ENCODE measurements at regions not wholly inside any gene's neighbourhood (a gene's known extent, or its start where the extent isn't known, plus 50 kb on each side); places are given as distances from the start of the nearest gene placed in this dataset.

DNA sequence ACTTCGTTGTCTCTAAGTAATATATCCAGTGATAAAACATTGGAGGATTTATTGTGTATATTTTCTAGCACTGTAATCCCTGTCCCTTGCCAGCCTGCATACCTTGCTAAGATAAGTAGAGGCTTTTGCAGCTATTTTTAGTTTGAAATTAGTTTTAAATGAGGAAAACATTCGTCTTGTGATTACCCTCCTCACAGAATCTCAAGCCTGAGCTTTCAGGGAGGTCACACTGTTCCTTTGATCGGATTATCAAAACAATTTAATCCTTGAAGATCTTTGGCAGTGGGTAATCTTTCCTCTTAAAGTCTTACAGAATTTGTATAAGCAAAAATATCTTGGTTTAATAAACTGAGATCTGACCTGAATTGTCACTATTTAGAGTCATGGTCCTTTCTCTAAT lies 897.0 kb upstream of the CELF2 start:
- Histone ChIP-seq H3K9me3 (ENCODE audit: control insufficient read depth, low read depth, low read length) (no peaks in the 10 kb centered on the region), H3K4me3 (ENCODE audit: control insufficient read depth in 2 of 3, extremely low read depth in 1 of 3, insufficient read depth in 2 of 3, low read depth in 1 of 3, low read length in 3 of 3) (no peak overlapping the region), H3K36me3 (ENCODE audit: control insufficient read depth in 2 of 2, extremely low read depth in 1 of 2, insufficient read depth in 2 of 2, low read length in 2 of 2) (no peaks in the 10 kb centered on the region), H3K27ac (ENCODE audit: control insufficient read depth, insufficient read depth, low read length) (no peak overlapping the region), H3K27me3 (ENCODE audit: control insufficient read depth, extremely low read depth, insufficient read depth, low read length) (no peaks in the 10 kb centered on the region), H2AFZ (ENCODE audit: control insufficient read depth, low read length) (no peak overlapping the region), H4K20me1 (ENCODE audit: control insufficient read depth, extremely low read depth, insufficient read depth, low read length) (no peaks in the 10 kb centered on the region), H3K4me1 (ENCODE audit: control insufficient read depth, extremely low read depth, insufficient read depth, low read length) (no peaks in the 10 kb centered on the region), H3K9ac (ENCODE audit: control insufficient read depth, extremely low read depth, insufficient read depth, low read length) (no peak overlapping the region), H3K4me2 (ENCODE audit: control insufficient read depth, extremely low read depth, insufficient read depth, low read depth, low read length) (no peak overlapping the region), H3K79me2 (ENCODE audit: control insufficient read depth, insufficient read depth, low read length) (no peaks in the 10 kb centered on the region), H3K9me1 (ENCODE audit: control insufficient read depth, extremely low read depth, insufficient read depth, low read length) (no peaks in the 10 kb centered on the region)
- no peak for FAIRE-seq
- TF ChIP-seq, protein P1, sequence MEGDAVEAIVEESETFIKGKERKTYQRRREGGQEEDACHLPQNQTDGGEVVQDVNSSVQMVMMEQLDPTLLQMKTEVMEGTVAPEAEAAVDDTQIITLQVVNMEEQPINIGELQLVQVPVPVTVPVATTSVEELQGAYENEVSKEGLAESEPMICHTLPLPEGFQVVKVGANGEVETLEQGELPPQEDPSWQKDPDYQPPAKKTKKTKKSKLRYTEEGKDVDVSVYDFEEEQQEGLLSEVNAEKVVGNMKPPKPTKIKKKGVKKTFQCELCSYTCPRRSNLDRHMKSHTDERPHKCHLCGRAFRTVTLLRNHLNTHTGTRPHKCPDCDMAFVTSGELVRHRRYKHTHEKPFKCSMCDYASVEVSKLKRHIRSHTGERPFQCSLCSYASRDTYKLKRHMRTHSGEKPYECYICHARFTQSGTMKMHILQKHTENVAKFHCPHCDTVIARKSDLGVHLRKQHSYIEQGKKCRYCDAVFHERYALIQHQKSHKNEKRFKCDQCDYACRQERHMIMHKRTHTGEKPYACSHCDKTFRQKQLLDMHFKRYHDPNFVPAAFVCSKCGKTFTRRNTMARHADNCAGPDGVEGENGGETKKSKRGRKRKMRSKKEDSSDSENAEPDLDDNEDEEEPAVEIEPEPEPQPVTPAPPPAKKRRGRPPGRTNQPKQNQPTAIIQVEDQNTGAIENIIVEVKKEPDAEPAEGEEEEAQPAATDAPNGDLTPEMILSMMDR (optimal IDR thresholded peaks at IDR 0.05 in 1 of 3, IDR thresholded peaks at IDR 0.05 in 1 of 3, conservative IDR thresholded peaks at IDR 0.05 in 1 of 3; ENCODE audit: extremely low read depth in 1 of 3, insufficient read depth in 2 of 3, low read length in 3 of 3), result no peak
- no peak for TF ChIP-seq EZH2 (IDR thresholded peaks at IDR 0.05; ENCODE audit: low read length)
- no peak for DNase-seq (ENCODE audit: low read depth, low spot score)
- dilution Hi-C loops (cut with MboI; ENCODE audit: extremely low pct_ligation_motif_present, low sequenced_read_pairs), result no loop called here

DNA sequence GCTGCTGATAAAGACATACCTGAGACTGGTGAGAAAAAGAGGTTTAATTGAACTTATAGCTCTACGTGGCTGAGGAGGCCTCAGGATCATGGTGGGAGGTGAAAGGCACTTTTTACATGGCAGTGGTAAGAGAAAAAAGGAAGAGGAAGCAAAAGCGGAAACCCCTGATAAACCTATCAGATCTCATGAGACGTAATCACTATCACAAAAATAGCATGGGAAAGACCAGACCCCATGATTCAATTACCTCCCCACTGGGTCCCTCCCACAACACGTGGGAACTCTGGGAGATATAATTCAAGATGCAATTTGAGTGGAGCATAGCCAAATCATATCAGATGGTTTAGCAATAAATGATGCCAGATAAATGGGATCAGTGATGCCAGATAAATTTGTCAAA lies 892.0 kb upstream of the CELF2 start:
- Histone ChIP-seq H3K79me2 (ENCODE audit: control insufficient read depth, insufficient read depth, low read length) (no peaks in the 10 kb centered on the region), H3K27ac (ENCODE audit: control insufficient read depth, insufficient read depth, low read length) (no peak overlapping the region), H3K9me3 (ENCODE audit: control insufficient read depth, low read depth, low read length) (no peaks in the 10 kb centered on the region), H2AFZ (ENCODE audit: control insufficient read depth, low read length) (no peak overlapping the region), H3K4me2 (ENCODE audit: control insufficient read depth, extremely low read depth, insufficient read depth, low read depth, low read length) (no peak overlapping the region), H3K9me1 (ENCODE audit: control insufficient read depth, extremely low read depth, insufficient read depth, low read length) (no peaks in the 10 kb centered on the region), H3K4me1 (ENCODE audit: control insufficient read depth, extremely low read depth, insufficient read depth, low read length) (no peaks in the 10 kb centered on the region), H3K9ac (ENCODE audit: control insufficient read depth, extremely low read depth, insufficient read depth, low read length) (no peak overlapping the region), H4K20me1 (ENCODE audit: control insufficient read depth, extremely low read depth, insufficient read depth, low read length) (no peaks in the 10 kb centered on the region), H3K36me3 (ENCODE audit: control insufficient read depth in 2 of 2, extremely low read depth in 1 of 2, insufficient read depth in 2 of 2, low read length in 2 of 2) (no peaks in the 10 kb centered on the region), H3K27me3 (ENCODE audit: control insufficient read depth, extremely low read depth, insufficient read depth, low read length) (no peaks in the 10 kb centered on the region), H3K4me3 (ENCODE audit: control insufficient read depth in 2 of 3, extremely low read depth in 1 of 3, insufficient read depth in 2 of 3, low read depth in 1 of 3, low read length in 3 of 3) (no peak overlapping the region)
- dilution Hi-C loops (cut with MboI; ENCODE audit: extremely low pct_ligation_motif_present, low sequenced_read_pairs), result no loop called here
- FAIRE-seq, result no peak
- DNase-seq (ENCODE audit: low read depth, low spot score), result no peak
- TF ChIP-seq EZH2 (IDR thresholded peaks at IDR 0.05; ENCODE audit: low read length), result no peak
- TF ChIP-seq, protein P1 (optimal IDR thresholded peaks at IDR 0.05 in 1 of 3, IDR thresholded peaks at IDR 0.05 in 1 of 3, conservative IDR thresholded peaks at IDR 0.05 in 1 of 3; ENCODE audit: extremely low read depth in 1 of 3, insufficient read depth in 2 of 3, low read length in 3 of 3), result no peak
